Progenitor cell of endocrine pancreas (in vitro differentiated cells): ENCODE measurements at regions not wholly inside any gene's neighbourhood (a gene's known extent, or its start where the extent isn't known, plus 50 kb on each side); places are given as distances from the start of the nearest gene placed in this dataset.

ENCODE experiments used
- DNase-seq: peaks from one replicate; pipeline ENCODE4 v3.0.0; 2021; ENCODE audit warnings: low spot score; ENCODE audit not compliant: unreplicated experiment
- H3K27ac Mint-ChIP-seq: 2 replicates; pipeline ENCODE4 v1.8.0; 2021; ENCODE audit warnings: mild to moderate bottlenecking, moderate library complexity, mixed read lengths
- H3K27me3 Mint-ChIP-seq: 2 replicates; pipeline ENCODE4 v1.8.0; 2021; ENCODE audit warnings: mixed read lengths
- H3K36me3 Mint-ChIP-seq: 2 replicates; pipeline ENCODE4 v1.8.0; 2022; ENCODE audit warnings: mixed read lengths; ENCODE audit not compliant: insufficient read depth
- H3K4me1 Mint-ChIP-seq: 2 replicates; pipeline ENCODE4 v1.8.0; 2021; ENCODE audit warnings: low read depth, mixed read lengths
- H3K4me3 Mint-ChIP-seq: 2 replicates; pipeline ENCODE4 v1.8.0; 2021; ENCODE audit warnings: low read depth, mild to moderate bottlenecking, moderate library complexity, mixed read lengths
- H3K9me3 Mint-ChIP-seq: 2 replicates; pipeline ENCODE4 v1.8.0; 2021; ENCODE audit warnings: low read depth, mixed read lengths
- CTCF ChIP-seq: fragments of 200-600 bp; sonication (generic); IDR thresholded peaks from one replicate; pipeline ENCODE4 v1.5.0; 2021; ENCODE audit warnings: antibody characterized with exemption, mild to moderate bottlenecking; ENCODE audit not compliant: unreplicated experiment

- Mint-ChIP-seq H3K27ac (no peak overlapping the region), H3K9me3 (no peaks in the 10 kb centered on the region), H3K36me3 (no peaks in the 10 kb centered on the region), H3K4me1 (no peaks in the 10 kb centered on the region), H3K4me3 (no peak overlapping the region), H3K27me3 (no peaks in the 10 kb centered on the region)
- no peak for TF ChIP-seq CTCF
- no peak for DNase-seq
Observed at GRCh38 chr5:12896086-12896485, 991.8 kb upstream of the CTNND2 start.

- Mint-ChIP-seq H3K27me3 (no peaks in the 10 kb centered on the region), H3K27ac (no peak overlapping the region), H3K9me3 (no peaks in the 10 kb centered on the region), H3K4me3 (no peak overlapping the region), H3K4me1 (peaks cover 14% of the 10 kb centered on the region), H3K36me3 (no peaks in the 10 kb centered on the region)
- no peak for DNase-seq
- no peak for TF ChIP-seq CTCF
Observed at GRCh38 chr5:12885018-12885417, 980.8 kb upstream of the CTNND2 start.

- Mint-ChIP-seq H3K9me3 (no peaks in the 10 kb centered on the region), H3K27ac (no peak overlapping the region), H3K4me3 (no peak overlapping the region), H3K4me1 (peaks cover 14% of the 10 kb centered on the region), H3K27me3 (no peaks in the 10 kb centered on the region), H3K36me3 (no peaks in the 10 kb centered on the region)
- TF ChIP-seq CTCF = no peak
- no peak for DNase-seq
Observed at GRCh38 chr5:12883395-12883794, 979.1 kb upstream of the CTNND2 start.

- no peak for TF ChIP-seq CTCF
- peaks cover 29% of the 10 kb centered on the region for H3K9me3 Mint-ChIP-seq
- H3K36me3 Mint-ChIP-seq = peaks cover 3% of the 10 kb centered on the region
- no peak overlapping the region for H3K27ac Mint-ChIP-seq
- DNase-seq = no peak
- no peaks in the 10 kb centered on the region for H3K27me3 Mint-ChIP-seq
- no peak overlapping the region for H3K4me3 Mint-ChIP-seq
- no peaks in the 10 kb centered on the region for H3K4me1 Mint-ChIP-seq
Observed at GRCh38 chr5:12876541-12877298, 972.5 kb upstream of the CTNND2 start.

GRCh38 chr5:12870872-12871539, 966.8 kb upstream of the CTNND2 start:
- Mint-ChIP-seq H3K36me3 (peaks cover 3% of the 10 kb centered on the region), H3K4me3 (no peak overlapping the region), H3K4me1 (no peaks in the 10 kb centered on the region), H3K27ac (no peak overlapping the region), H3K9me3 (peaks cover 22% of the 10 kb centered on the region), H3K27me3 (no peaks in the 10 kb centered on the region)
- no peak for TF ChIP-seq CTCF
- DNase-seq = no peak
